Mesothelial cell of epicardium (in vitro differentiated cells): ENCODE measurements at regions not wholly inside any gene's neighbourhood (a gene's known extent, or its start where the extent isn't known, plus 50 kb on each side); places are given as distances from the start of the nearest gene placed in this dataset.

Source experiments
- DNase-seq, 2 experiments: peaks; one replicate each; pipeline ENCODE4 v3.0.0; 2021; ENCODE audit warnings: low spot score in 2 of 2; ENCODE audit not compliant: unreplicated experiment in 2 of 2
- H3K27ac Mint-ChIP-seq: 2 replicates; pipeline ENCODE4 v1.8.0; 2021; ENCODE audit warnings: mixed read lengths
- H3K27me3 Mint-ChIP-seq: 2 replicates; pipeline ENCODE4 v1.8.0; 2021; ENCODE audit warnings: low read depth, mixed read lengths
- H3K36me3 Mint-ChIP-seq: 2 replicates; pipeline ENCODE4 v1.8.0; 2021; ENCODE audit warnings: mixed read lengths
- H3K4me1 Mint-ChIP-seq: 2 replicates; pipeline ENCODE4 v1.8.0; 2021; ENCODE audit warnings: mixed read lengths
- H3K4me3 Mint-ChIP-seq: 2 replicates; pipeline ENCODE4 v1.8.0; 2021; ENCODE audit warnings: mild to moderate bottlenecking, moderate library complexity, mixed read lengths
- H3K9me3 Mint-ChIP-seq: 2 replicates; pipeline ENCODE4 v1.8.0; 2021; ENCODE audit warnings: mixed read lengths
- TF ChIP-seq, protein P1 (sequence below): fragments of 200-600 bp; sonication (generic); IDR thresholded peaks from one replicate; pipeline ENCODE4 v1.5.0; 2021; ENCODE audit warnings: antibody characterized with exemption; ENCODE audit not compliant: unreplicated experiment

DNA sequence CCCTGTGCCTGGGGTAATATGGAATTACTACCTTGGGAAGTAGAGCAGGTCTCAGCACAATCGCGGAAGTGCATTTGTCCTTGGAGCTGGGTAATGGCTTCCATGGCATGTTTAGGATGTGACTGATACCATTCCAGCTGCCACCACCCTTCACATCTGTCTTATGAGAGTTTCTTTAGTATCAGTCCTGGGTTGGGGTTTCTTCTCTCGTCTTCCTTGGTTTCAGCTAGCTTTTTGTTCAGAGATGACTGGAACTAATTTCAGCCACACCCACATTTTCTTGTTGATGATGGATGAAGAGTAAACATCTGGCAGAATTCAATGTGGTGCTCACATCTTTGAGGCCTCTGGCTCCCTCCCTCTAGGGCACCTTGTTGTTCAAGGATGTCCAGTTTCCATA is 212.9 kb upstream of the SOX21 start:
- TF ChIP-seq, protein P1, sequence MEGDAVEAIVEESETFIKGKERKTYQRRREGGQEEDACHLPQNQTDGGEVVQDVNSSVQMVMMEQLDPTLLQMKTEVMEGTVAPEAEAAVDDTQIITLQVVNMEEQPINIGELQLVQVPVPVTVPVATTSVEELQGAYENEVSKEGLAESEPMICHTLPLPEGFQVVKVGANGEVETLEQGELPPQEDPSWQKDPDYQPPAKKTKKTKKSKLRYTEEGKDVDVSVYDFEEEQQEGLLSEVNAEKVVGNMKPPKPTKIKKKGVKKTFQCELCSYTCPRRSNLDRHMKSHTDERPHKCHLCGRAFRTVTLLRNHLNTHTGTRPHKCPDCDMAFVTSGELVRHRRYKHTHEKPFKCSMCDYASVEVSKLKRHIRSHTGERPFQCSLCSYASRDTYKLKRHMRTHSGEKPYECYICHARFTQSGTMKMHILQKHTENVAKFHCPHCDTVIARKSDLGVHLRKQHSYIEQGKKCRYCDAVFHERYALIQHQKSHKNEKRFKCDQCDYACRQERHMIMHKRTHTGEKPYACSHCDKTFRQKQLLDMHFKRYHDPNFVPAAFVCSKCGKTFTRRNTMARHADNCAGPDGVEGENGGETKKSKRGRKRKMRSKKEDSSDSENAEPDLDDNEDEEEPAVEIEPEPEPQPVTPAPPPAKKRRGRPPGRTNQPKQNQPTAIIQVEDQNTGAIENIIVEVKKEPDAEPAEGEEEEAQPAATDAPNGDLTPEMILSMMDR = no peak
- Mint-ChIP-seq H3K9me3 (no peaks in the 10 kb centered on the region), H3K36me3 (no peaks in the 10 kb centered on the region), H3K27me3 (peaks cover 56% of the 10 kb centered on the region), H3K4me3 (no peak overlapping the region), H3K27ac (no peak overlapping the region), H3K4me1 (peaks cover 8% of the 10 kb centered on the region)
- DNase-seq = no peak

DNA sequence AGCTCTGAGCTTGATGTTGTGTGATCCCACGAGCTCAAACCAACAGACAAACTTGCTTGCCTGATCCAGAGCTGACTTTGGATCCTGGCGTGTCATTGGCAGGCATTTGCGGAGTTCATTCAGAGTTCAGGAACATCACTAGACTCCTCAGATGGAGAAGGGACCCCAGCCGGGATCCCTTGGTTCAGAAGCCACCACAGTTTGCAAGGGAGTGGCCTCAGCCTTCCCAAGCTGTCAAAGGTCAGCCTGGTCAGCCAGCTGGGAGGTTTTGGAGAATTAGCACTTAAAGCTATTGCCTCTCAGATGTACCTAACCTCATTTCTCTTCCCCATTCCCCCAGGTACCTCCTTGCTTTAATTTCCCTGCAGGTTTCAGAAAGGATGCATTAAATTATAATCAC is 208.8 kb upstream of the SOX21 start:
- no peaks in the 10 kb centered on the region for H3K4me1 Mint-ChIP-seq
- no peaks in the 10 kb centered on the region for H3K9me3 Mint-ChIP-seq
- H3K36me3 Mint-ChIP-seq = no peaks in the 10 kb centered on the region

DNA sequence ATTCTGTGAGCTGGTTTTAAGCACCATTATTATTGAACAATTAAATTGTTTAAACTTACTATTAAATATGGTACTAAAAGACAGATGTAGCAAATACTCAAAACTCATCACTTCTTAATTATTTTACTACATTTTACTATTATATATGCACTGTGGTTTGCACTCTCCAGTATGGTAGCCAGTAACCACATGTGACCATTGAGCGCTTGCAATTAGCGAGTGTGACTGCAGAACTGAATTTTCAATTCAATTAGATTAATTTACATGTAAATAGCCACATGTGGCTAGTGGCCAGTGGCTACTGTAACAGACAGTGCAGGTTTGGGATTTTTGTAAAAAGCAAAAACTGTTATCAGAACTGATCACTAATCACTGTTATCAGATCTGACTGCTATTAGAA is 208.2 kb upstream of the SOX21 start:
- H3K36me3 Mint-ChIP-seq = no peaks in the 10 kb centered on the region
- no peaks in the 10 kb centered on the region for H3K4me1 Mint-ChIP-seq
- H3K9me3 Mint-ChIP-seq = no peaks in the 10 kb centered on the region
- H3K27ac Mint-ChIP-seq = no peak overlapping the region
- peaks cover 45% of the 10 kb centered on the region for H3K27me3 Mint-ChIP-seq
- no peak for DNase-seq
- H3K4me3 Mint-ChIP-seq = no peak overlapping the region
- TF ChIP-seq, protein P1 = no peak

More for the DNA sequence above, 208.8 kb upstream of the SOX21 start:
- TF ChIP-seq, protein P1 = no peak
- H3K27ac Mint-ChIP-seq = no peak overlapping the region
- H3K27me3 Mint-ChIP-seq = peaks cover 46% of the 10 kb centered on the region
- DNase-seq = no peak
- no peak overlapping the region for H3K4me3 Mint-ChIP-seq

DNA sequence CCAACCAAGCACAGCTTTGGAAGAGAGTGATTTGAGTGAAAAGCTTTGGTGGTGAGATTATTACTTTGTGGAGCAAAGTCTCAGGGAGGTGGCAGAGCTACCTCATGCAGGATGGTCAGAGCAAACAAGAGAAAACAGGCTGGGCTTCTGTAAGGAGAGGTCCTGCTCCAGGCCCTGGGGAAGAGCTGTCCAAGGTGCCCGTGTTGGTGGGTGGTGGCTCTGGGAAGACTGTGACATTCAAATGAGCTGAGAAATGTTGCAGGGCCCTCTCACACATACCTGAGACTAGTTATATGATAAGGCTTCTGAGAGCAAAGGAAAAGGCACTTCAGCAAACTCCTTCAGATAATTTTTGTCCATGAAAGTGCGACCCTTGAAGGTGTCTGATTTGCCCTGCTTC is 205.5 kb upstream of the SOX21 start:
- Mint-ChIP-seq H3K4me3 (no peak overlapping the region), H3K36me3 (no peaks in the 10 kb centered on the region), H3K9me3 (no peaks in the 10 kb centered on the region), H3K27ac (no peak overlapping the region), H3K4me1 (no peaks in the 10 kb centered on the region), H3K27me3 (peaks cover 29% of the 10 kb centered on the region)
- DNase-seq = no peak
- TF ChIP-seq, protein P1 = no peak

DNA sequence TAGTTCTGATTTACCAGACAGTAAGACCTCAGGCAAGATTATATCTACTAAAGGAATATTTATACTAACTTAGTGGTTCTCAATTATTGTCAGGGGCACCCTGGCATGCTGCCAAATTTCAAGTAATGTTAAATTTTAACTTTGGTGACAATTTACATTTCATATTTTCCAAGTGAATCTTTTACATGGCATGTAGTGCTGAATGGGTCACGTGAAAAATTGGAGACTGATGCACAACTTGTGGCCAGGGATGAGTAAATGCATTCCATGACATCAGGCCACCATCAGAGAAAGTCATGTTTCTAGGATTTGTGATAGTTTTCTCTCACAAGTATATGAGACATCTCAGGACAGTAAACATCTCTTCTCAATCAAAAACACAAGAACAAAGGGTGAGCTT is 202.6 kb upstream of the SOX21 start:
- no peak for DNase-seq
- Mint-ChIP-seq H3K9me3 (no peaks in the 10 kb centered on the region), H3K27ac (no peak overlapping the region), H3K27me3 (peaks cover 40% of the 10 kb centered on the region), H3K4me1 (no peaks in the 10 kb centered on the region), H3K36me3 (no peaks in the 10 kb centered on the region), H3K4me3 (no peak overlapping the region)
- TF ChIP-seq, protein P1 = no peak

DNA sequence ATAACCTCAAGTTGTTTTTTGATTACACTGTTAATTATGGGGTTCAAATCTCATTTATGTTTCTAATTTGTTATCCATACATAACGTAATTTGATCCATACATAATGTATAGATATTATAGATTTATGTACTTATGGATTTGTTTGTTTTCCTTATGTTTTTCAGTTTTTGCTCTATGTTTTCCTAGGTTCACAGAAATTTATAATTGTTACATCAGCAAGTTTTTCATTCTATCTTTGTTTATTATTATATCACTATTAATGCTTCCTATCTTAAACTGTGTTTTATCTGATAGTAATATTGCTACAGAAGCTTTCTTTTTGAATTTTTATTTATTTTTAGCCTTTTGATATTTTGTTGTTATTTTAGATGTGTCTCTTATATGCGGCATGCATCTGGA is 194.3 kb upstream of the SOX21 start:
- peaks cover 68% of the 10 kb centered on the region for H3K27me3 Mint-ChIP-seq
- no peaks in the 10 kb centered on the region for H3K9me3 Mint-ChIP-seq
- no peak overlapping the region for H3K4me3 Mint-ChIP-seq
- H3K27ac Mint-ChIP-seq = no peak overlapping the region
- no peaks in the 10 kb centered on the region for H3K4me1 Mint-ChIP-seq
- H3K36me3 Mint-ChIP-seq = no peaks in the 10 kb centered on the region
- TF ChIP-seq, protein P1 = no peak
- DNase-seq = no peak
